ENCODE measurements at regions not wholly inside any gene's neighbourhood (a gene's known extent, or its start where the extent isn't known, plus 50 kb on each side); places are given as distances from the start of the nearest gene placed in this dataset.

GRCh38 chr10:9878383-9878782 lies 1139.3 kb upstream of the CELF2 start:
- POLR2A ChIA-PET: no interaction called here
- Mint-ChIP-seq H3K36me3 (peaks cover 0 to 4% (median 0%) of the 10 kb centered on the region in 3 donors), H3K27ac (no peak overlapping the region), H3K4me3 (no peak overlapping the region), H3K4me1 (no peaks in the 10 kb centered on the region), H3K27me3 (no peaks in the 10 kb centered on the region), H3K9me3 (peaks cover 0 to 7% (median 3%) of the 10 kb centered on the region in 9 donors)
- ATAC-seq (no peak), DNase-seq (no peak)

DNA sequence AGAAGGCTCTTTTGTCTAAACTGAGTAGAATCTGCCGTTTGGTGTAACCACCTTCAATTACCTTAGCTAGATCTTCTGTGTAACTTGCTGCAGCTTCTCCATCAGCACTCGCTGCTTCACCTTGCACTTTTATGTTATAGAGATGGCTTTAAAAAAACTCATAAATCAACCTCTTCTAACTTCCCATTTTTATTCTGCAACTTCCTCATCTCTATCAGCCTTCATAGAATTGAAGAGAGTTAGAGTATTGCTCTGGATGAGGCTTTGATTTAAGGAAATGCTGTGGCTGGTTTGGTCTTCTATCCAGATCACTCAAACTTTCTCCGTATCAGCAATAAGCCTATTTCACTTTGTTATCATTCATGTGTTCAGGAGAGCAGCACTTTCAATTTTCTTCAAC lies 1131.9 kb upstream of the CELF2 start:
- H3K4me1 Mint-ChIP-seq: no peaks in the 10 kb centered on the region
- peaks cover 0 to 11% (median 0%) of the 10 kb centered on the region in 5 donors for H3K27me3 Mint-ChIP-seq
- H3K36me3 Mint-ChIP-seq: peaks cover 0 to 6% (median 0%) of the 10 kb centered on the region in 3 donors
- ATAC-seq (no peak), DNase-seq (no peak)
- no peak overlapping the region for H3K27ac Mint-ChIP-seq
- H3K9me3 Mint-ChIP-seq: peaks cover 0 to 19% (median 5%) of the 10 kb centered on the region in 9 donors
- POLR2A ChIA-PET: no interaction called here
- no peak overlapping the region for H3K4me3 Mint-ChIP-seq

GRCh38 chr10:9886772-9887171 lies 1130.9 kb upstream of the CELF2 start:
- POLR2A ChIA-PET: no interaction called here
- Mint-ChIP-seq H3K9me3 (peaks cover 0 to 20% (median 5%) of the 10 kb centered on the region in 9 donors), H3K27ac (no peak overlapping the region), H3K27me3 (peaks cover 0 to 12% (median 0%) of the 10 kb centered on the region in 5 donors), H3K36me3 (peaks cover 0 to 6% (median 0%) of the 10 kb centered on the region in 3 donors), H3K4me1 (no peaks in the 10 kb centered on the region), H3K4me3 (no peak overlapping the region)
- no peak for DNase-seq
- ATAC-seq: no peak

DNA sequence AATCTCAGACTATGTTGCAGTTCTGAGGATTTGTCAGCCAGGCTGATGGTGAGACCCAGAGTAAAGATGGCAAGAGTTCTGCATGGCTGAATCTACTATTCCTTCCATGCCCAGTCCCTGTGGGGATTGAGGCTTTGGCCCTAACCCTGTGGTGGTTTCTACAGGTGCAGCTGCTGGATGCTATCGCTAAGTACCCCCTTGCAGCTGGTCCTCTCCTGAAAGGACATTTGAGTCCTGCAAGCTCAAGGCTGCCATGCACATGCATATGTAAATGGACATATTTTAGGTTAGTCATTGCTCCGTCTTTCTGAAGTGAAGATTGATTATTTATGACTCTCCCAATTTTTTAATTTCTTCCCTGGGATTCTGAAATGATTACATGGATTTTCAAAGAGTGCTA lies 1122.2 kb upstream of the CELF2 start:
- Mint-ChIP-seq H3K36me3 (no peaks in the 10 kb centered on the region), H3K9me3 (peaks cover 0 to 9% (median 4%) of the 10 kb centered on the region in 9 donors), H3K27ac (no peak overlapping the region), H3K27me3 (peaks cover 0 to 6% (median 0%) of the 10 kb centered on the region in 5 donors), H3K4me1 (no peaks in the 10 kb centered on the region), H3K4me3 (no peak overlapping the region)
- DNase-seq: no peak
- ATAC-seq: no peak
- POLR2A ChIA-PET: no interaction called here

DNA sequence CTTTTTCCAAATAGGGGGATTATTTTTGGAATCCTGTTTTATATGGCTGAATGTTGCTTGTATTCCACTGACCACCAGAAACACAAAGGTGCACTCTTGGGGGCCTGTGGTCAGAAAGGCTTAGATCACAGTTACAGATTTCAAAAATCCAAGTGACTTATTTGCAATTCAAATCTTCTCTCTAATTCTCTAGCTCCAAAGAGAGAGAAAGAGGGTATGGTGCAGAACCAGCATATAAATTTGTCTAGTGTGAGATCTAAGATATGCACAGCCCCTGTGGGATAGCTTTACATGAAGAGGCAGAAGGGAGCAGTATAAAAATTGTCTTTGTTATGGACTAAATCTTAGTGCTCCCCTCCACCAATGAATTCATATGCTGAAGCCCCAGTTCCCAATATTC lies 1121.7 kb upstream of the CELF2 start:
- Mint-ChIP-seq H3K4me3 (no peak overlapping the region), H3K4me1 (no peaks in the 10 kb centered on the region), H3K27ac (no peak overlapping the region), H3K27me3 (peaks cover 0 to 4% (median 0%) of the 10 kb centered on the region in 5 donors), H3K36me3 (no peaks in the 10 kb centered on the region), H3K9me3 (peaks cover 0 to 9% (median 3%) of the 10 kb centered on the region in 9 donors)
- POLR2A ChIA-PET: interaction anchor here (0.7 kb wide), 1 partner anchor 1941 kb away, joined by 3 read pairs; no protein-coding TSS in a partner anchor
- ATAC-seq: no peak
- DNase-seq: no peak

DNA sequence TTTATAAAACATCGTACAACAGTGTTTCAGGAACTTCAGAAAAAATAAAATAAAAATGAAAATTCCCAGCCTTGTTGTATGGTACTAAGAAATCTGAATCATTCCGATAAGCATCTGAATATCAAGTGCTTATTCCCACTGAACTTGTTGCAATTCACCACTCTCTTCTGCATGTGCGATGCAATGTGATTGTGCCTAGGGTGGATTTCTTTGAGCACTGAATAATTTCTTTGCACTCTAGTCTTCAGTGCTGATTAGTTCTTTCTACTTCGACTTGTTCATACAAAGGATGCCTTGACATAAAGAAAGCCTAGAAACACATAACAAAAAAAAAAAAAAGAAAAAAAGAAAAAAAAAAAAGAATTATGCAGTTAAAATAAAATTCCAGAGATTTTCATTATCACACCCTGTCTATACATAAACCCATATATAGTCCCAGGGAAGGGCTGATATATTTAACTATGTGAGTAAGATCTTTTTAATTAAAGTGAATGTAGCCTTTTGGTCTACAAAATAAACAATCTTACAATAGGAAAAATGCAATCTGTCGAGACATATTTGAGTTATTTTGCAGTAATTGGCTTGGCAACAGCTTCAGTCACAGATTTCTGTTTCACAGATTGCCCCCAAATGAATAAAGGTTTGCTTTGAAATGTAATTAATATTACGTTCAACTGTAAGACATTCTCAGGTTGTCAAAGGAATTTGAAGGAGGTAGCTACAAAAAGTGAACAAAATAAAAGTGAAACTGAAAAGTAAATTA lies 1118.9 kb upstream of the CELF2 start:
- peaks cover 0 to 2% (median 0%) of the 10 kb centered on the region in 5 donors for H3K27me3 Mint-ChIP-seq
- POLR2A ChIA-PET: no interaction called here
- DNase-seq (no peak), ATAC-seq (no peak)
- no peak overlapping the region for H3K27ac Mint-ChIP-seq
- H3K36me3 Mint-ChIP-seq: no peaks in the 10 kb centered on the region
- H3K4me3 Mint-ChIP-seq: no peak overlapping the region
- H3K9me3 Mint-ChIP-seq: peaks cover 0 to 3% (median 0%) of the 10 kb centered on the region in 9 donors
- H3K4me1 Mint-ChIP-seq: no peaks in the 10 kb centered on the region

- Mint-ChIP-seq H3K4me1 (no peaks in the 10 kb centered on the region), H3K27ac (no peak overlapping the region), H3K27me3 (peaks cover 0 to 5% (median 0%) of the 10 kb centered on the region in 5 donors), H3K36me3 (no peaks in the 10 kb centered on the region), H3K4me3 (no peak overlapping the region), H3K9me3 (peaks cover 0 to 6% (median 0%) of the 10 kb centered on the region in 9 donors)
- ATAC-seq: no peak
- POLR2A ChIA-PET: no interaction called here
- no peak for DNase-seq
These were observed 1116.9 kb upstream of the CELF2 start for GRCh38 chr10:9900751-9901150.

GRCh38 chr10:9901971-9902370 lies 1115.7 kb upstream of the CELF2 start:
- POLR2A ChIA-PET: no interaction called here
- H3K9me3 Mint-ChIP-seq: peaks cover 0 to 8% (median 0%) of the 10 kb centered on the region in 9 donors

GRCh38 chr10:9910446-9910845 lies 1107.2 kb upstream of the CELF2 start:
- ATAC-seq (no peak), DNase-seq (no peak)
- Mint-ChIP-seq H3K27me3 (peaks cover 0 to 15% (median 9%) of the 10 kb centered on the region in 5 donors), H3K4me3 (no peak overlapping the region), H3K4me1 (no peaks in the 10 kb centered on the region), H3K36me3 (no peaks in the 10 kb centered on the region), H3K9me3 (peaks cover 0 to 6% (median 2%) of the 10 kb centered on the region in 9 donors), H3K27ac (no peak overlapping the region)
- POLR2A ChIA-PET: no interaction called here

More at GRCh38 chr10:9901971-9902370, 1115.7 kb upstream of the CELF2 start:
- H3K4me3 Mint-ChIP-seq: no peak overlapping the region
- no peaks in the 10 kb centered on the region for H3K36me3 Mint-ChIP-seq
- no peak overlapping the region for H3K27ac Mint-ChIP-seq
- no peaks in the 10 kb centered on the region for H3K4me1 Mint-ChIP-seq
- peaks cover 0 to 5% (median 1%) of the 10 kb centered on the region in 5 donors for H3K27me3 Mint-ChIP-seq
- ATAC-seq (no peak), DNase-seq (no peak)

DNA sequence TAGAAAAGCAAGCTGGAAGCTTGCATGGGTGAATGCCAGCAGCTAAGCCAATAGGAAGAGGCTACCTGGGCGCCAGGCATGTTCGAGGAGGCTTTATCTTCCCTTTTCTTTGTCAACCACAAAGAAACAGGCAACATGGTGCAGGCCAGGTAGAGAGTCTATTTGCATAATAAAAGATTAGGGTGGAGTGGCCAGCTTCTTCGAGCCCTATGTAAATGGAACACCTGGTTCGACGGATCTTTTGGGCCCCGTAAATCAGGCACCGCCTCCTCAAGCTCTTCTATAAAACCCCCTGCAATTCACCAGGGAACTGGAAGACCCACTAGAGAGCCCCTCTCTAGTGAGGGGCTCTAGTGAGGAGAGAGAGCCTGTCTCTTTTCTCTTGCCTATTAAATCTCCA lies 1106.2 kb upstream of the CELF2 start:
- no peak for ATAC-seq
- no peak overlapping the region for H3K4me3 Mint-ChIP-seq

DNA sequence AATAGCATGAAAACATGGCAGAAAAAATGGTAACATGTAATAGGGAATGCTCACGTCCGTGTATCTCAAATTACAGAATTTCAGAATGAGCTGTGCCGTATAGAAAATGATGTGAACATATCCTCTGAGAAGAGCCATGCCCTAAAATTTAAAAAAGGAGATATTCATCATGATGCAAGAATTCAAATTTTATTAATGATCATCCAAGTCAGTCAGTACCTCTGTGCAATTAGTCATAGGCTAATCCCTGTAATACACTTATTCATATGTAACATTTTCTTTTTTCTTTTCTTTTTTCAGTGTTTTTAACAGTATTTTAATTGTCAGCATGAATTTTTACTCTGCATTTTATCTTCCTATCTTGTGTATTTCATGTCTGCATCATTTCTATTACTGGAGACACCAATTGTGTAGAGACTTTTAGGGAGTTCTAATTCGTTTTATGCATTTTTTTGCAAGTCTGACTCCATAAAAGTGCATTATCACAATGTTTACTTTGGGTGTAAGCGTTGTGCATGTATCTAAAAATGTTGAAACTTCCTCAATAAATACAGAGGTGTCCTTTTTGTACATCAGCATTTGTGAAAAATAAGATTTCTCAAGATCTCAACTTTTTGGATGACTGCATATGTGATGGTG lies 1103.7 kb upstream of the CELF2 start:
- H3K4me1 Mint-ChIP-seq: no peaks in the 10 kb centered on the region
- H3K36me3 Mint-ChIP-seq: no peaks in the 10 kb centered on the region
- DNase-seq (no peak), ATAC-seq (no peak)
- H3K27ac Mint-ChIP-seq: no peak overlapping the region
- H3K27me3 Mint-ChIP-seq: peaks cover 0 to 11% (median 0%) of the 10 kb centered on the region in 5 donors
- peaks cover 0 to 4% (median 0%) of the 10 kb centered on the region in 9 donors for H3K9me3 Mint-ChIP-seq
- POLR2A ChIA-PET: no interaction called here
- no peak overlapping the region for H3K4me3 Mint-ChIP-seq

More for the DNA sequence above, 1106.2 kb upstream of the CELF2 start:
- Mint-ChIP-seq H3K4me1 (no peaks in the 10 kb centered on the region), H3K9me3 (peaks cover 0 to 4% (median 0%) of the 10 kb centered on the region in 9 donors), H3K27me3 (peaks cover 0 to 15% (median 9%) of the 10 kb centered on the region in 5 donors), H3K36me3 (no peaks in the 10 kb centered on the region), H3K27ac (no peak overlapping the region)
- no peak for DNase-seq
- POLR2A ChIA-PET: no interaction called here

GRCh38 chr10:9921544-9921943 lies 1096.1 kb upstream of the CELF2 start:
- H3K27ac Mint-ChIP-seq: no peak overlapping the region
- H3K27me3 Mint-ChIP-seq: peaks cover 1 to 26% (median 10%) of the 10 kb centered on the region in 5 donors

GRCh38 chr10:9922126-9922870 lies 1095.4 kb upstream of the CELF2 start:
- Mint-ChIP-seq H3K4me3 (no peak overlapping the region), H3K4me1 (no peaks in the 10 kb centered on the region), H3K9me3 (peaks cover 0 to 12% (median 0%) of the 10 kb centered on the region in 9 donors), H3K36me3 (no peaks in the 10 kb centered on the region), H3K27ac (no peak overlapping the region), H3K27me3 (peaks cover 1 to 23% (median 10%) of the 10 kb centered on the region in 5 donors)
- DNase-seq (no peak), ATAC-seq (no peak)
- POLR2A ChIA-PET: no interaction called here

More at GRCh38 chr10:9921544-9921943, 1096.1 kb upstream of the CELF2 start:
- POLR2A ChIA-PET: no interaction called here
- Mint-ChIP-seq H3K9me3 (peaks cover 0 to 12% (median 0%) of the 10 kb centered on the region in 9 donors), H3K4me1 (no peaks in the 10 kb centered on the region), H3K36me3 (no peaks in the 10 kb centered on the region), H3K4me3 (no peak overlapping the region)
- DNase-seq: no peak
- no peak for ATAC-seq

Measured in naive thymus-derived CD8-positive, alpha-beta T cell (primary cell).